ENCODE measurements at regions not wholly inside any gene's neighbourhood (a gene's known extent, or its start where the extent isn't known, plus 50 kb on each side); places are given as distances from the start of the nearest gene placed in this dataset.

DNA sequence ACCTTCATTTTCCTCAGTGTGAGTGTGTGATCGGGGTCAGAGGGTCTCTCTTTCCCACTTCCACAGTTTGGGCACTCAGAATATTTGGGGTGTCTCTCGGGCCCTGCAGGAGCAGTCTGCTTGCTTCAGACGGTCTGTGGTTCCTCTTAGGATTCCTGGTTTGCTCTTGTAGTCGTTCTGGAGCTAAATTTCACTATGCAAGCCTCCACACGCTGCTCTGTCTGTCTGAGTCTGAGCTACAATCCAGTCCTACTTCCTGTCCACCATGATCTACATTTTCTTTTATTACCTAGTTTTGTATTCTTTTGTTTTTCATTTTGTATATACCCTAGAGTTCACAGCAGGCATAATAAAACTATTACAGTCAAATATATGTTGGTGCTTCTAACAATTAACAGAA, 1967.3 kb upstream of the NUDT12 start:
- 94% methylated on average over 5 of the region's 5 CpGs for WGBS

DNA sequence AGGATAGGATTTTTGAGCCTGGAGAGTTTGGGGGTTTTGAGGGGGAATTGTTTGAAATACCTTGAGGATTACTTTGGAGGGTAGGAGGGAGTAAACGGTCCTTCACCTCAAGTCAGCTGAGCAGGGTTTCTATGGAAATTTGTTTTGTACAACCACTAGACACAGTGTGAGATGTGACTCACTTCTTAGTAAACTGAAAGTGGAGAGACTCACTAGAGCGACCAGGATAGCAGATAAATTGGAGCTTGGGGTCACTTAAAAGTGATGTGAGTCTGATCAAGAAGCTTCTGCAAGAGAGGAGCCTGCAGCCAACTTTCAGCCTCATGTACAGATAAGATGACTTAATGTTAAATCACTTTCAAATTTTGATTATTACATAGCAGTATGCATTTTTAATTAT, 1945.9 kb upstream of the NUDT12 start:
- Histone ChIP-seq H3K27me3 (ENCODE audit: insufficient read depth, low read length) (no peaks in the 10 kb centered on the region), H3K4me3 (ENCODE audit: low read length) (no peak overlapping the region), H3K4me1 (ENCODE audit: insufficient read depth, low read length) (peaks cover 11% of the 10 kb centered on the region), H3K27ac (ENCODE audit: low read depth, low read length) (no peak overlapping the region), H3K36me3 (ENCODE audit: insufficient read depth, low read length) (no peaks in the 10 kb centered on the region), H3K9me3 (ENCODE audit: insufficient read depth, low read depth, low read length) (no peaks in the 10 kb centered on the region), H3K9ac (ENCODE audit: low read depth, low read length) (no peak overlapping the region)
- WGBS = 94% methylated on average over 2 of the region's 2 CpGs

More for the DNA sequence above, 1967.3 kb upstream of the NUDT12 start:
- Histone ChIP-seq H3K27ac (ENCODE audit: low read depth, low read length) (no peak overlapping the region), H3K9ac (ENCODE audit: low read depth, low read length) (no peak overlapping the region), H3K4me3 (ENCODE audit: low read length) (no peak overlapping the region), H3K9me3 (ENCODE audit: insufficient read depth, low read depth, low read length) (peaks cover 6% of the 10 kb centered on the region; the same call in 1 of the 2 replicates), H3K27me3 (ENCODE audit: insufficient read depth, low read length) (no peaks in the 10 kb centered on the region), H3K4me1 (ENCODE audit: insufficient read depth, low read length) (no peaks in the 10 kb centered on the region), H3K36me3 (ENCODE audit: insufficient read depth, low read length) (no peaks in the 10 kb centered on the region)

DNA sequence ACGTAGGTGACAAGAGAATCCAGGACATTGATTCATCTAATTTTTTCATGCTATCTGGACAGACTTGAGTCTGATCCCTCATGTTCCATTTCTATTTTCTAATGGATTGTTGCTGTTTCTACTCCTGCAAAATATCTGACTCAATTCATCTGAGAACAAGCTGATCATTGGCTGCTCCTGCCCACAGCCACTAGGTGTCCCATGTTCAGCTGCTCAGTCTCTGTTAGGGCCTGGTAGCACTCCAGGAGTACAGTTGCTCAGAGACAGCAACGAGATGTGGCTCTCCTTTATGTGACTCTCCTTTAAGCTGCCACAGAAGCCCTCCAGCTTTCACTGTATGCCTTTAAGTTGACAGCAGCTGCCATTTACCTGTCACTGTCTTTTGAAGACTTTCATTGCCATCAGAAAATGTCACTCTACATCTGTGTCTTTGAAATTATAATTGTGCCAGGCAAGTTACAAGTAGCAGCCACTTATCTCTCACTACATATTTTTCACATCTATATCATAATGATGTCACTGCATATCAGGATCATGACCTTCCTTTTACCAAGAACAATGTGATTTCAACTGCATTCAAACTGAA, 1944.2 kb upstream of the NUDT12 start:
- Histone ChIP-seq H3K4me1 (ENCODE audit: insufficient read depth, low read length) (peaks cover 11% of the 10 kb centered on the region), H3K9ac (ENCODE audit: low read depth, low read length) (no peak overlapping the region), H3K4me3 (ENCODE audit: low read length) (no peak overlapping the region), H3K9me3 (ENCODE audit: insufficient read depth, low read depth, low read length) (no peaks in the 10 kb centered on the region), H3K27me3 (ENCODE audit: insufficient read depth, low read length) (no peaks in the 10 kb centered on the region), H3K36me3 (ENCODE audit: insufficient read depth, low read length) (no peaks in the 10 kb centered on the region), H3K27ac (ENCODE audit: low read depth, low read length) (no peak overlapping the region)
- 63% methylated on average over 2 of the region's 2 CpGs for WGBS

DNA sequence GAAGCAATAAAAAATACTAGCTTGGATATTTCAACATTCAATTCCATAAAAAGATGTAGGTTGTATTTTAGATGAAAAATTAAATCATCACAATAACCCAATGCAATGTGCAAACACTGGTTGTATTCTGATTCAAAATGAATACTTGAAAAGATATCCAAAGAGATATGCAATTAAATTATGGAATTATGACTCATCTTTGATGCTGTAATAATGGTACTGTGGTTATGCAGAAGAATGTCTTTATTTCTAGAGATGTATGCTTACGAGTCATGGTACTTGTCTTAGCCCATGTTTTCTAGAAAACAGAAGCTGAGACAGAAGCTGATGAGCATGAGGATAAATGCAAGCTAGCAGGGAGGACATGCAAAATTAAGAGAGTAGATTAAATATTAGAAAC, 1941.4 kb upstream of the NUDT12 start:
- H3K4me1 ChIP-seq (ENCODE audit: insufficient read depth, low read length) = peaks cover 15% of the 10 kb centered on the region
- H3K4me3 ChIP-seq (ENCODE audit: low read length) = no peak overlapping the region
- no peak overlapping the region for H3K27ac ChIP-seq (ENCODE audit: low read depth, low read length)
- H3K9me3 ChIP-seq (ENCODE audit: insufficient read depth, low read depth, low read length) = no peaks in the 10 kb centered on the region
- no peak overlapping the region for H3K9ac ChIP-seq (ENCODE audit: low read depth, low read length)
- H3K36me3 ChIP-seq (ENCODE audit: insufficient read depth, low read length) = no peaks in the 10 kb centered on the region
- whole genome bisulfite sequencing = 98% methylated on average over 1 of the region's 1 CpG
- no peaks in the 10 kb centered on the region for H3K27me3 ChIP-seq (ENCODE audit: insufficient read depth, low read length)

DNA sequence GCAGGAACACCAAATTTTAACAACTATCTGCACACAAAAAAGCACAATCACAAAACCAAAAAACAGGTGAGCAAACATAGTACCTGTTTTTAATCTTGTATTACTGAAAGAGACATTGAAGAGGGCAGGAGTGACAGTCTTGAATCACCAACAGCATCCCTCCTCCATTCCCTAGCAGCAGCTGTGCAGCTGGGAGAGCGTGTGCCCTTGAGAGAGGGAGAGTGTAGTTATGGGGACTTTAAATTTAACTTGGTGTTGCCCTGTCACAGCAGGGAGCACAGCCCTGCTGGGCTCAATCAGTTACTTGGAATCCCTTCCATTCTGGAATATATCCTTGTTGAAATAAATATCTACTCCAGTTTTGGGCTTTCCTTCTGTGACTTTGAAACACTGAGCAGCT, 1938.7 kb upstream of the NUDT12 start:
- Histone ChIP-seq H3K9ac (ENCODE audit: low read depth, low read length) (no peak overlapping the region), H3K27ac (ENCODE audit: low read depth, low read length) (no peak overlapping the region), H3K36me3 (ENCODE audit: insufficient read depth, low read length) (no peaks in the 10 kb centered on the region), H3K4me3 (ENCODE audit: low read length) (no peak overlapping the region), H3K9me3 (ENCODE audit: insufficient read depth, low read depth, low read length) (no peaks in the 10 kb centered on the region), H3K27me3 (ENCODE audit: insufficient read depth, low read length) (no peaks in the 10 kb centered on the region), H3K4me1 (ENCODE audit: insufficient read depth, low read length) (peaks cover 20% of the 10 kb centered on the region)
- 80% methylated on average over 1 of the region's 1 CpG for WGBS

DNA sequence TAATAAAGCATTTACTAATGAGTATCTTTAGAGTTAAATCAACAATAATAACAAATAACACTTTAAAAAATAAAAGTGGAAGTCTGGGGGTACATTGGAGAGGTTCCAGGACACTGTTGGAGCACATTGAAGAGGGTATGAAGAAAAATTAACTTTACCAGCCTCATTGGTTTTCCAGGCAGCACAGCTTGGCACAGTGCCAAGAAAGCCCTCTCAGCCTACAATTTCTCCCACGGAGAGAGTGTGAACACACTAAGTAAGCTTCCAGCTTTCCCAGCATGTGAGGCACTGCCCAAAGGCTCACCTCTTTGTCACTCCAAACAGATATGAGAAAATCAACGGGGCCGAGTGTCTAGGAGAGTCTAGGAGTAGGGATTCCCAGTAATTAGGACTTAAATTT, 1912.8 kb upstream of the NUDT12 start:
- Histone ChIP-seq H3K27ac (ENCODE audit: low read depth, low read length) (no peak overlapping the region), H3K9ac (ENCODE audit: low read depth, low read length) (no peak overlapping the region), H3K4me1 (ENCODE audit: insufficient read depth, low read length) (no peaks in the 10 kb centered on the region), H3K9me3 (ENCODE audit: insufficient read depth, low read depth, low read length) (no peaks in the 10 kb centered on the region), H3K36me3 (ENCODE audit: insufficient read depth, low read length) (no peaks in the 10 kb centered on the region), H3K27me3 (ENCODE audit: insufficient read depth, low read length) (no peaks in the 10 kb centered on the region), H3K4me3 (ENCODE audit: low read length) (no peak overlapping the region)
- 42% methylated on average over 1 of the region's 3 CpGs for WGBS

DNA sequence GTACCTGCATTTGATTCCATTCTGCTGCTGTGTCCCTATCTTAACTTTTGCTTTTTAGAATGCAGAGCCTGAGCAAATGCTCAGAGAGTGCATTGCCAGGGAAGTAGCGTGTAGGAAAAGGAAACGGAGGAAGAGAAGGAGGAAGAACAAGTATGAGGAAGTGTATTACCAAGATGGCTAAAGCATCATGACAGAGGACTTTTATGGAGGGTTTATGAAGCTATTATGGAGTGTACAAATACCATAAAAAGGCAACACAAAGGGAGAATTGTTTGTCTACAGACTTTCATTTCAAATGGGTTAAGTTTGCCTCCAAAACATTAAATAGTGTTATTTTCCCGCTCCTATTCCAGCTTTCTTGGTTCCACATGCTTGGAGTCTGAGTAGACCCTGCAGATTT, 1899.8 kb upstream of the NUDT12 start:
- H3K4me3 ChIP-seq (ENCODE audit: low read length) = no peak overlapping the region
- H3K36me3 ChIP-seq (ENCODE audit: insufficient read depth, low read length) = no peaks in the 10 kb centered on the region
- H3K9ac ChIP-seq (ENCODE audit: low read depth, low read length) = no peak overlapping the region
- H3K27me3 ChIP-seq (ENCODE audit: insufficient read depth, low read length) = no peaks in the 10 kb centered on the region
- peaks cover 36% of the 10 kb centered on the region for H3K9me3 ChIP-seq (ENCODE audit: insufficient read depth, low read depth, low read length)
- WGBS = 97% methylated on average over 3 of the region's 3 CpGs
- H3K27ac ChIP-seq (ENCODE audit: low read depth, low read length) = no peak overlapping the region
- H3K4me1 ChIP-seq (ENCODE audit: insufficient read depth, low read length) = no peaks in the 10 kb centered on the region

DNA sequence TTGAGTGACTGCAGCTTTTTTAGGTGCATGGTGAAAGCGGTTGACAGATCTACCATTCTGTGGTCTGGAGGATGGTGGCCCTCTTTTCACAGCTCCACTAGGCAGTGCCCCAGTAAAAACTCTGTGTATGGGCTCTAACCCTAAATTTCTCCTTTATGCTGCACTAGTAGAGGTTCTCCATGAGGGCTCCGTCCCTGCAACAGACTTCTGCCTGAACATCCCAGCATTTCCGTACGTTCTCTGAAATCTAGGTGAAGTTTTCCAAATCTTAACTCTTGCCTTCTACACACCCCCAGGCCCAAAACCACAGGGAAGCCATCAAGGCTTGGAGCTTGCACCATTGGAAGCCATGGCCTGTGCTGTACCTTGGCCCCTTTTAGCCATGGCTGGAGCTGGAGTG, 1898.1 kb upstream of the NUDT12 start:
- H3K9me3 ChIP-seq (ENCODE audit: insufficient read depth, low read depth, low read length) = peaks cover 36% of the 10 kb centered on the region
- no peak overlapping the region for H3K27ac ChIP-seq (ENCODE audit: low read depth, low read length)
- H3K4me3 ChIP-seq (ENCODE audit: low read length) = no peak overlapping the region
- H3K4me1 ChIP-seq (ENCODE audit: insufficient read depth, low read length) = no peaks in the 10 kb centered on the region
- WGBS = 97% methylated on average over 4 of the region's 4 CpGs
- no peaks in the 10 kb centered on the region for H3K27me3 ChIP-seq (ENCODE audit: insufficient read depth, low read length)
- no peaks in the 10 kb centered on the region for H3K36me3 ChIP-seq (ENCODE audit: insufficient read depth, low read length)
- H3K9ac ChIP-seq (ENCODE audit: low read depth, low read length) = no peak overlapping the region

DNA sequence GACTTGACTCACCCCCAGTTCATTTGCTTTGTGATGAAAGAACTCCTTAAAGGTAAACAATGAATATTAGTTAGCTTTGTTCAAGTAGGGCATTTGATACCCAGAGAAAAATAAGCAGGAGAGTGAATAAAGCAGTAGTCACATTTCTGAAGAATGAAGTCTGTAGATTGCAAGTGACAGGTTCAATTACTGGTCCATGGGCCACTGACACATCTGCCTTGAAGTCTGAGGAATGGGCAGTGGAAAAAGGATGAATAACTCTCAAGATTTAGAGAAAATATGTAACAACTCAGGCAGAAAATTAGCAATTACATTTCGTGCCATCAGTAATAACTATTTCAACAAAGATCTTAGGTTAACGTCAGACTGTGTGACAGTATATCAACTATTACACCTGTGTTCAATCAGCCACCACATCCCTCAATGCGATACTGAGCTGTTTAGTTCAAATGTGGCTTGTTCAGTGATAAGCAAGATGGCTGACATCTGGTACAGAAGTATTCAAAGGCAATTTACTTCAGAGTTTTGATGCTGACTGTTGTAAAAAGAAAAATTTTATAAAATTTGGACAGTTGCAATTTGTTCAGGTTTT, 1890.7 kb upstream of the NUDT12 start:
- H3K27me3 ChIP-seq (ENCODE audit: insufficient read depth, low read length) = no peaks in the 10 kb centered on the region
- H3K27ac ChIP-seq (ENCODE audit: low read depth, low read length) = no peak overlapping the region
- 98% methylated on average over 3 of the region's 3 CpGs for WGBS
- H3K9me3 ChIP-seq (ENCODE audit: insufficient read depth, low read depth, low read length) = 0 out of 2 replicates have a peak, but pooled peaks cover 3% of the 10 kb centered on the region
- H3K4me1 ChIP-seq (ENCODE audit: insufficient read depth, low read length) = no peaks in the 10 kb centered on the region
- H3K4me3 ChIP-seq (ENCODE audit: low read length) = no peak overlapping the region
- no peak overlapping the region for H3K9ac ChIP-seq (ENCODE audit: low read depth, low read length)
- H3K36me3 ChIP-seq (ENCODE audit: insufficient read depth, low read length) = no peaks in the 10 kb centered on the region

DNA sequence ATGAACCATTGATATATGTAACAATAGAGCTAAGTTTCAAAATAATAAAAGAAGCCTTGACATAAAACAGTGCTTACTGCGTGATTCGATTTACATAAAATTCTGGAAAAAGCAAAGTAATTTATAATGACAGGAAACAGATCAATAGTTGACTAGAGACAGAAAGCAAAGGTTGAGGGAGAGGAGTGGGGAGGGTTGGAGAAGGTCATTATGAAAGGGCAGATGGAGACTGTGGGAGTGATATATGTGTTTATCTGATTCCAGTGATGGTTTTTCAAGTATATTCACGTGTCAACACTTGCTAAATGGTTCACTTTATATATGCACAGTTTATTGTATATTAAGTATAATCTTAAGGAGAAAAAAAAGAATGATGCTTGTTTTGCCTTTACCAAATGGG, 1885.7 kb upstream of the NUDT12 start:
- no peaks in the 10 kb centered on the region for H3K27me3 ChIP-seq (ENCODE audit: insufficient read depth, low read length)

DNA sequence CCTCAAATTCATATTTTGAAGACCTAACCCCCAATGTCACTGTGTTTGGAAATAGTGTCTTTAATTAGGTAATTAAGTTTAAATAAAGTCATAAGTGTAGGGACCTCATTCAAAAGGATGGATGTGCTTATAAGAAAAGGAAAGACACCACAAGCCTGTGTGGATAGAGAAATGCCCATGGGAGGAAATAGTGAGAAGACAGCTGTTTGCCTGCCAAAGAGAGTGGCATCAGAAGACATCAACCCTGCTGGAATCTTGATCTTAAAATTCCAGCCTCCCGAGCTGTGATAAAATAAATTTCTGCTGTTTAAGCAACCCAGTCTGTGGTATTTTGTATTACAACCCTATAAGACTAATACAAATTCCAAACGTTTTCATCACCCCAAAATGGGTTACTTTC, 1867.9 kb upstream of the NUDT12 start:
- Histone ChIP-seq H3K9me3 (ENCODE audit: insufficient read depth, low read depth, low read length) (no peaks in the 10 kb centered on the region), H3K27me3 (ENCODE audit: insufficient read depth, low read length) (no peaks in the 10 kb centered on the region), H3K9ac (ENCODE audit: low read depth, low read length) (no peak overlapping the region), H3K4me3 (ENCODE audit: low read length) (no peak overlapping the region), H3K4me1 (ENCODE audit: insufficient read depth, low read length) (no peaks in the 10 kb centered on the region), H3K36me3 (ENCODE audit: insufficient read depth, low read length) (no peaks in the 10 kb centered on the region), H3K27ac (ENCODE audit: low read depth, low read length) (no peak overlapping the region)
- 76% methylated on average over 2 of the region's 2 CpGs for WGBS

More for the DNA sequence above, 1885.7 kb upstream of the NUDT12 start:
- no peak overlapping the region for H3K27ac ChIP-seq (ENCODE audit: low read depth, low read length)
- no peak overlapping the region for H3K9ac ChIP-seq (ENCODE audit: low read depth, low read length)
- no peaks in the 10 kb centered on the region for H3K4me1 ChIP-seq (ENCODE audit: insufficient read depth, low read length)
- H3K9me3 ChIP-seq (ENCODE audit: insufficient read depth, low read depth, low read length) = 0 out of 2 replicates have a peak, but pooled peaks cover 3% of the 10 kb centered on the region
- H3K36me3 ChIP-seq (ENCODE audit: insufficient read depth, low read length) = no peaks in the 10 kb centered on the region
- WGBS = 93% methylated on average over 2 of the region's 3 CpGs
- H3K4me3 ChIP-seq (ENCODE audit: low read length) = no peak overlapping the region

Data from HUES64 (cell line).